Duodenal mucosa (tissue), 2 donors: ENCODE measurements at regions not wholly inside any gene's neighbourhood (a gene's known extent, or its start where the extent isn't known, plus 50 kb on each side); places are given as distances from the start of the nearest gene placed in this dataset.

Experiments
- H3K27ac ChIP-seq: one replicate; pipeline ENCODE4 v1.7.0; 2013; ENCODE audit warnings: low read depth, low read length
- H3K27me3 ChIP-seq, 2 donors: one replicate each; pipeline ENCODE4 v1.7.0; 2013; ENCODE audit warnings: low read length in 2 of 2, control low read depth in 1 of 2; ENCODE audit not compliant: insufficient read depth in 2 of 2, control insufficient read depth in 1 of 2
- H3K36me3 ChIP-seq, 2 donors: one replicate each; pipeline ENCODE4 v1.7.0; 2013; ENCODE audit warnings: low read length in 2 of 2, control low read depth in 1 of 2; ENCODE audit not compliant: insufficient read depth in 2 of 2, control insufficient read depth in 1 of 2
- H3K4me1 ChIP-seq, 2 donors: one replicate each; pipeline ENCODE4 v1.7.0; 2013; ENCODE audit warnings: low read length in 2 of 2, control low read depth in 1 of 2; ENCODE audit not compliant: insufficient read depth in 2 of 2, control insufficient read depth in 1 of 2
- H3K4me3 ChIP-seq, 2 donors: one replicate each; pipeline ENCODE4 v1.7.0; 2013; ENCODE audit warnings: low read length in 2 of 2, low read depth in 1 of 2
- H3K9ac ChIP-seq, 2 donors: one replicate each; pipeline ENCODE4 v1.7.0; 2013; ENCODE audit warnings: low read length in 2 of 2, low read depth in 1 of 2
- H3K9me3 ChIP-seq, 2 donors: one replicate each; pipeline ENCODE4 v1.7.0; 2013; ENCODE audit warnings: low read length in 2 of 2, control low read depth in 1 of 2; ENCODE audit not compliant: control insufficient read depth in 1 of 2

DNA sequence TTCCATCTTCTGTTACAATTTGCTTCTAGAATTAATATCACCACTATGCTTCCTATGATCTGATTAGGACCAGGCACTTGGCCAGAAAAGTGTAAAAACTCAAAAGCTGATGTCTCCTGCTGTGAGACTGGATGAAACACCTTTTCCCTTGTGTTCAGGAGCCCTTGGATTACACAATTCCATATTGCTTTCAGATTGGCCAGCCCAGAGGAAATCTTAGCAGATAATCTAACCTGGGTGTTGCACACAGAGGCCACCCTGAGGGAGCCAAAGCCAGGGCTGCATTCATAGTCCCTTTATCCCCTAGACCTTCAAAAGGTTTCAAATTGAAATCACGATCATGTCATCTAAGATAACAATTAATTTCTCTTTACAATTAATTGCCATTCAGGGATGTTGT lies 94.1 kb upstream of the SELENOP start:
- Histone ChIP-seq H3K4me1 (peaks cover 5 to 9% of the 10 kb centered on the region in 2 donors), H3K9ac (no peak overlapping the region), H3K4me3 (no peak overlapping the region), H3K27me3 (peaks cover 14 to 15% of the 10 kb centered on the region in 2 donors), H3K36me3 (no peaks in the 10 kb centered on the region), H3K27ac (no peak overlapping the region), H3K9me3 (no peaks in the 10 kb centered on the region)

- Histone ChIP-seq H3K4me1 (no peaks in the 10 kb centered on the region), H3K36me3 (no peaks in the 10 kb centered on the region), H3K27ac (no peak overlapping the region), H3K4me3 (no peak overlapping the region), H3K27me3 (no peaks in the 10 kb centered on the region), H3K9me3 (no peaks in the 10 kb centered on the region), H3K9ac (no peak overlapping the region)
These were observed 89.0 kb upstream of the SELENOP start for GRCh38 chr5:42900734-42901133.

GRCh38 chr5:42898760-42899159 lies 87.1 kb upstream of the SELENOP start:
- no peaks in the 10 kb centered on the region for H3K9me3 ChIP-seq
- H3K4me1 ChIP-seq, result no peaks in the 10 kb centered on the region
- no peak overlapping the region for H3K27ac ChIP-seq
- no peaks in the 10 kb centered on the region for H3K27me3 ChIP-seq
- H3K4me3 ChIP-seq, result no peak overlapping the region
- no peak overlapping the region for H3K9ac ChIP-seq
- no peaks in the 10 kb centered on the region for H3K36me3 ChIP-seq

GRCh38 chr5:42896523-42896922 lies 84.8 kb upstream of the SELENOP start:
- Histone ChIP-seq H3K4me3 (no peak overlapping the region), H3K9me3 (no peaks in the 10 kb centered on the region), H3K36me3 (no peaks in the 10 kb centered on the region), H3K27ac (no peak overlapping the region), H3K27me3 (no peaks in the 10 kb centered on the region), H3K4me1 (no peaks in the 10 kb centered on the region), H3K9ac (no peak overlapping the region)

GRCh38 chr5:42894057-42894456 lies 82.4 kb upstream of the SELENOP start:
- H3K4me3 ChIP-seq, result no peak overlapping the region
- H3K9ac ChIP-seq, result no peak overlapping the region
- no peaks in the 10 kb centered on the region for H3K36me3 ChIP-seq
- H3K27me3 ChIP-seq, result no peaks in the 10 kb centered on the region
- H3K4me1 ChIP-seq, result no peaks in the 10 kb centered on the region
- H3K27ac ChIP-seq, result no peak overlapping the region
- H3K9me3 ChIP-seq, result no peaks in the 10 kb centered on the region

- no peaks in the 10 kb centered on the region for H3K4me1 ChIP-seq
- H3K36me3 ChIP-seq, result no peaks in the 10 kb centered on the region
- no peaks in the 10 kb centered on the region for H3K9me3 ChIP-seq
- H3K4me3 ChIP-seq, result no peak overlapping the region
- no peak overlapping the region for H3K9ac ChIP-seq
- peaks cover 0 to 3% of the 10 kb centered on the region in 2 donors for H3K27me3 ChIP-seq
- no peak overlapping the region for H3K27ac ChIP-seq
These were observed 77.7 kb upstream of the SELENOP start for GRCh38 chr5:42889311-42889933.

DNA sequence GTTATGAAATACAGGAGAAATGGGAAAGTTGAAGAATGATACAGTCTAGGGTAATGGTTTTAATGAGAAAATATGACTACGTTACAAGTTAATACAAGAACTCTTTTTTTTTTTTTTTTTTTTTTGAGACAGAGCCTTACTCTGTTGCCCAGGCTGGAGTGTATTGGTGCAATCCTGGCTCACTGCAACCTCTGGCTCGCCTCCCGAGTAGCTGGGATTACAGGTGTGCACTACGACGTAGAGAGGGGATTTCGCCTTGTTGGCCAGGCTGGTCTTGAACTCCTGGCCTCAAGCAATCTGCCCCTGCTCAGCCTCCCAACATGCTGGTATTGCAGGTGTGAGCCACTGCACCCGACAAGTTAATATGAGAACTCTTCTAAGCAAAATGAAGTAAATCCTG lies 77.1 kb upstream of the SELENOP start:
- Histone ChIP-seq H3K27ac (no peak overlapping the region), H3K9ac (no peak overlapping the region), H3K4me1 (no peaks in the 10 kb centered on the region), H3K27me3 (peaks cover 0 to 3% of the 10 kb centered on the region in 2 donors), H3K9me3 (no peaks in the 10 kb centered on the region), H3K4me3 (no peak overlapping the region), H3K36me3 (no peaks in the 10 kb centered on the region)

GRCh38 chr5:42887575-42887974 lies 75.9 kb upstream of the SELENOP start:
- no peak overlapping the region for H3K4me3 ChIP-seq
- no peak overlapping the region for H3K9ac ChIP-seq
- no peak overlapping the region for H3K27ac ChIP-seq
- H3K36me3 ChIP-seq, result no peaks in the 10 kb centered on the region
- no peaks in the 10 kb centered on the region for H3K4me1 ChIP-seq
- no peaks in the 10 kb centered on the region for H3K9me3 ChIP-seq
- peaks cover 0 to 3% of the 10 kb centered on the region in 2 donors for H3K27me3 ChIP-seq

GRCh38 chr5:42887097-42887496 lies 75.4 kb upstream of the SELENOP start:
- Histone ChIP-seq H3K4me3 (no peak overlapping the region), H3K4me1 (no peaks in the 10 kb centered on the region), H3K36me3 (no peaks in the 10 kb centered on the region), H3K27ac (no peak overlapping the region), H3K9ac (no peak overlapping the region), H3K9me3 (no peaks in the 10 kb centered on the region), H3K27me3 (peaks cover 0 to 3% of the 10 kb centered on the region in 2 donors)

DNA sequence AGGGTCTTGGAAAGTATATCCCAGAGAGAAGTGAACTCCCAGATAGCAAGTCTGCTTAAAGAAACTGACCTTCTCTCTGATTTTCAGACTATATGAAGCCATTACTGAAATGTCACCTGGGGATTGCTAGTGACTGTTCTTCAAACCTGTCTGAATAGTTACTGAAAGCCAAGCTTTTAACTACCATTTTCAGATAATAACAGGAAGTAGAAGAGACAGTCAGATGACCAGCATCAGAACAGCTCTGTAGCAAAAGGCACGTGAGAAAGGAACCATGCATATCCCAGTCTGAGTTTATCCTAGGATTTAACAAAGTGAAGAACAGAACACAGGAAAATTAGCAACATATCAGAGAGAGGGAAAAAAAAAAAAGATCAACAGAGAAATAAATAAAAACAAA lies 74.9 kb upstream of the SELENOP start:
- no peak overlapping the region for H3K4me3 ChIP-seq
- H3K9ac ChIP-seq, result no peak overlapping the region
- no peaks in the 10 kb centered on the region for H3K4me1 ChIP-seq
- no peaks in the 10 kb centered on the region for H3K9me3 ChIP-seq
- no peaks in the 10 kb centered on the region for H3K36me3 ChIP-seq
- no peak overlapping the region for H3K27ac ChIP-seq
- H3K27me3 ChIP-seq, result peaks cover 0 to 3% of the 10 kb centered on the region in 2 donors

GRCh38 chr5:42884326-42884725 lies 72.6 kb upstream of the SELENOP start:
- Histone ChIP-seq H3K9ac (no peak overlapping the region), H3K27ac (no peak overlapping the region), H3K36me3 (no peaks in the 10 kb centered on the region), H3K27me3 (peaks cover 0 to 3% of the 10 kb centered on the region in 2 donors), H3K9me3 (no peaks in the 10 kb centered on the region), H3K4me1 (peaks cover under 1 to 3% of the 10 kb centered on the region in 2 donors), H3K4me3 (no peak overlapping the region)
